ENCODE measurements at regions not wholly inside any gene's neighbourhood (a gene's known extent, or its start where the extent isn't known, plus 50 kb on each side); places are given as distances from the start of the nearest gene placed in this dataset.

- H3K27ac ChIP-seq = no peak overlapping the region
- ChIA-PET CTCF (interaction anchor here (0.6 to 1.9 kb wide), 8 partner anchors 11 to 679 kb away, joined by 3 to 18 read pairs (median 4); no protein-coding TSS in a partner anchor), POLR2A (ENCODE audit: low non-redundant PET) (no interaction called here)
- TF ChIP-seq CTCF (conservative IDR thresholded peaks at IDR 0.05; ENCODE audit: low read depth) = no peak
- DNase-seq (ENCODE audit: low spot score) = no peak
Observed at GRCh38 chr20:40798066-40798465, 109.0 kb upstream of the MAFB start.

- H3K27ac ChIP-seq = no peak overlapping the region
- ChIA-PET POLR2A (ENCODE audit: low non-redundant PET) (no interaction called here), CTCF (interaction anchor here (0.7 kb wide), 1 partner anchor 34 kb away, joined by 5 read pairs; no protein-coding TSS in a partner anchor)
- TF ChIP-seq CTCF (conservative IDR thresholded peaks at IDR 0.05; ENCODE audit: low read depth) = no peak
- DNase-seq (ENCODE audit: low spot score) = no peak
Observed at GRCh38 chr20:40802886-40803285, 113.8 kb upstream of the MAFB start.

- TF ChIP-seq CTCF (conservative IDR thresholded peaks at IDR 0.05; ENCODE audit: low read depth) = no peak
- POLR2A ChIA-PET (ENCODE audit: low non-redundant PET) = no interaction called here
- CTCF ChIA-PET = interaction anchor here (0.7 kb wide), 1 partner anchor 34 kb away, joined by 5 read pairs; no protein-coding TSS in a partner anchor
- DNase-seq (ENCODE audit: low spot score) = no peak
- no peak overlapping the region for H3K27ac ChIP-seq
Observed at GRCh38 chr20:40803381-40803780, 114.3 kb upstream of the MAFB start.

GRCh38 chr20:40805592-40805991 lies 116.6 kb upstream of the MAFB start:
- ChIA-PET POLR2A (ENCODE audit: low non-redundant PET) (no interaction called here), CTCF (interaction anchor here (0.5 kb wide), 1 partner anchor 231 kb away, joined by 3 read pairs; no protein-coding TSS in a partner anchor)
- DNase-seq (ENCODE audit: low spot score) = no peak
- H3K27ac ChIP-seq = no peak overlapping the region
- no peak for TF ChIP-seq CTCF (conservative IDR thresholded peaks at IDR 0.05; ENCODE audit: low read depth)

GRCh38 chr20:40806929-40807820 lies 118.1 kb upstream of the MAFB start:
- TF ChIP-seq CTCF (conservative IDR thresholded peaks at IDR 0.05; ENCODE audit: low read depth) = no peak
- POLR2A ChIA-PET (ENCODE audit: low non-redundant PET) = no interaction called here

GRCh38 chr20:40807821-40808170 lies 118.8 kb upstream of the MAFB start:
- no peak overlapping the region for H3K27ac ChIP-seq
- TF ChIP-seq CTCF (conservative IDR thresholded peaks at IDR 0.05; ENCODE audit: low read depth) = no peak
- POLR2A ChIA-PET (ENCODE audit: low non-redundant PET) = no interaction called here
- CTCF ChIA-PET = interaction anchor here (0.7 kb wide), 1 partner anchor 31 kb away, joined by 3 read pairs; no protein-coding TSS in a partner anchor
- DNase-seq (ENCODE audit: low spot score) = no peak

More at GRCh38 chr20:40806929-40807820, 118.1 kb upstream of the MAFB start:
- CTCF ChIA-PET = interaction anchor here (0.7 kb wide), 1 partner anchor 30 kb away, joined by 3 read pairs; no protein-coding TSS in a partner anchor
- H3K27ac ChIP-seq = no peak overlapping the region
- DNase-seq (ENCODE audit: low spot score) = no peak

All from RWPE1 (cell line).